Inferior parietal cortex (tissue), 1 donor: ENCODE measurements at regions not wholly inside any gene's neighbourhood (a gene's known extent, or its start where the extent isn't known, plus 50 kb on each side); places are given as distances from the start of the nearest gene placed in this dataset.

Source experiments
- DNase-seq: peaks from one replicate; pipeline ENCODE4 v3.0.0-alpha.2; 2016; ENCODE audit errors: extremely low spot score

DNA sequence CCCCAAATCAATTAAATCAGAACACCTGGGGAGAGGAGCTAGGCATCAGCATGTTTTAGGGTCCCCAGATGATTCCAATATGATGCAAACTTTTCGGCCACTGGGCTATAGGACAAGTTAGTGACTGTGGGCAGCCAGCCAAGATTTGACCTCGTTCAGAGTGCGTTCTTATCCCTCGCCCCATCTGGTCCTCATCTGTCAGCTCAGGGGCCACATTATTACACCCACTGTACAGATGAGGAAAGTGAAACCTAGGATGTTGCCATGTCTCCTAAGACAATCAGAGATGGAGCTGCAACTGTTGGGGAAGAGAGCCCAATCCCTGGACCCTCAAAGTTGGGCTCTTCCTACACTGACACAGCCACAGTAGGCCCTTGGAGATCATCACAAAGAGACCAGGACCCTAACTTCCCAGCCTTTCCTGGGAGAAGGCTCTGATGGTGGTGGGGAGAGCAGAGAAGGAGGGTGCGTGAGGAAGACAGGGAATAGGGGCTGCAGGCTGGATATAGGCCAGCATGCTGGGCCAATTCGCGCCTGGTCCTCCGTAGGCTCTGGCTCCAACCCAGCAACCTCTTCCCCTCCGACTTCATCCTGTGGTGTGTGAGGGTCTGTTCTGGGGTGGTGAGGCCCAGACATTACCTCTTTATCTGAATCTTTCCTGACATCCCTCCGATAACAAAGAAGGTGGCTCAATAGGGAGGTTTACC lies 109.4 kb upstream of the ZMIZ1 start:
- DNase-seq, result no peak

DNA sequence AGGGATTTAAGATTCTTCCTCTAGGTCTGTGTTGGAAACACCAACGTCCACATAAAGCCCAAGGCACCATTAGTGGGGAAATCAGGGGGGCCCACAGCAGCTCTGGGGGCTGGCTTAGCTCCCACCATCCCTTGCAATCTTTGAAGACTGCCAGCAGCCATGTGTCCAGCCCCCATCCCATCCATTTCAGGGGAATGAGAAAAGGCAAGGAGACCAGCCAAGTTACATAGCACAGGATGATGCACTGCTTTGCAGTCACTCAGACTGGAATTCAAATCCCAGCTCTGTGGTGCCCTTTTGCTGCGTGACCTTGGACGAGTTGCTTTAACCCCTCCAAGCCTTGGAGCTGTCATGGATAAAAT lies 108.9 kb upstream of the ZMIZ1 start:
- DNase-seq, result no peak

DNA sequence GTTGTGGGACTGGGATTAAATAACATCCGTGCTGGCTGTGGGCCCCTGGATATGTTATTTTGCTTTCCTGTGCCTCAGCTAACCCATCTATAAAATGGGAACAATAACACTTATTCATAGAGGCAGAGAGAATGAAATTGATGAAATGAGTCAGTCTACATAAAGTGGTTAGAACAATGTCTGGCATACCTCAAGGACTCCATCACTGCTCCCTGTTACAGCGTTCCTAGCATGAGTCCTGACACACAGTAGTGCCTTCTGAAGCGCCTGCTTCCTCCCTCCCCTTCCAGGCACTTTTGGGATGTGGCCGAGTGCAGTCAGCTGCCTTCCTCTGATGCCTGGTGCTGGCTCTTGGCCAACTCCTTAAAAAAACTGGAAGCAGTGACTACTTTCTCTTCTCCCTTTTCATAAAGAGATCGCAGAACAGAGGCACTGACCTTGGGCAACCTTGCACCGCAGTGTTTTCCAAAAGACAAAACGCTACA lies 108.4 kb upstream of the ZMIZ1 start:
- peak; percentile 65 for DNase-seq

DNA sequence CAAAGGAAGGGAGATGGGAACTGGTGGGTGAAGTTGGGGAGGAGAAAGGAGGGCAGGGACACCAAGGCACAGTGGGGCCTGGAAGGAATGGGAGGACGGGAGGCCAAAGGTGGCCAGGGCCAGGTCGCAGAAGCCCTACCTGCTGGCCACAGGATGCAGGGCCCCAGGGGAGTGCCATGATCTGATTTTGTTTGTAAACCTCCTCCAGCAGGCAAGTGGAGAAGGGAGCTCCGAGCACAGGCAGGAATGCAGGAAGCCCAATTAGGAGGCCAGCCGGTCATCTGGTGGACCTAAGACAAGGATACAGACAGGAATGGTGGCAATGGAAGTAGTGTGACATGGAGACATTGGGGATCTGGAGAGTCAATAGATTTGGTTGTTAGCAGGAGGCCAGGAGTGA lies 107.0 kb upstream of the ZMIZ1 start:
- no peak for DNase-seq

DNA sequence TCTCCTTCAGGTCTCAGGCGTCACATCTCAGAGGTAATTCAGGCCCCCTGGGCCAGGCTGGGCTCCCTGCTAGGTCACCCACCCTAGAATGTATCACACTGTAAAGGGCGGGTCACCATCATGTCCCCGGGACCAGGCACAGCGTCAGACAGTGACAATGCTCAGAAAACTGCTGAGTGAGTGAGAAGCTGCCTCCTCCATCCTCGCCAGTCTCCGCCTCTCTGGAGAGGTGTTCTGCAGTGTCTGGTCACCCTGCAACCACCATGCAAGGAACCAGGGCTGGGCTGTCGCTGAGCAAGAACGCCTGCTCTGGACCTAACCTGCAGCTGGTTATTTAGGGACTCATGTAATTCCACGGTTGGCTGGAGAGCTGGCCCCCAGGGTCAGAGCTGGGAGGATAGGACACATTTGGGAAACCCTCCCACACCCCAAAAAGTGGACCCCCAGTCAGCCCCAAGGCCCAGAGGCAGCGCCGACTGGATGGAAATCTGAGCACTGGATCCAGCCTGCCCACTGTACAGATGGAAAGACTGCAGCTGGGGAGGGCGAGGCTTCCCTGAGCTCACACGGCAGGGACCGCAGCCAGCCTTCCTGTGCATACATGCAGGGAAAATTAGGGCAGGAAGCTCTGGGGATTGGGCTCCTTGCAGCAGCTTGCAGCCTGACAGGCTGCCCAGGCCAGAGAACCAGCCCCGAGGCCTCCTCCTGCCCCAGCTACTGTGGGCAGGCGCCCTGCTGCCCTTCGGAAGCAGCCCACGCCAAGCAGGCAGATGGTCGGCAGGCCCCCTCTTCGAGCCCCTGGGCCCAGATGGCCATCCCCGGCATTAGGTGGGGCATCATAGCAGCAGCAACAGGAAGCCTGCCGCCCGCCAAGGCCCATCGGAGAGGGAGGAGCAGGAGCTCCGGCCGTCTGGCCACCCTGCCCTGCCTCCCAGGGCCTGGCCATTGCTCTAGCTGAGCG lies 105.4 kb upstream of the ZMIZ1 start:
- no peak for DNase-seq

DNA sequence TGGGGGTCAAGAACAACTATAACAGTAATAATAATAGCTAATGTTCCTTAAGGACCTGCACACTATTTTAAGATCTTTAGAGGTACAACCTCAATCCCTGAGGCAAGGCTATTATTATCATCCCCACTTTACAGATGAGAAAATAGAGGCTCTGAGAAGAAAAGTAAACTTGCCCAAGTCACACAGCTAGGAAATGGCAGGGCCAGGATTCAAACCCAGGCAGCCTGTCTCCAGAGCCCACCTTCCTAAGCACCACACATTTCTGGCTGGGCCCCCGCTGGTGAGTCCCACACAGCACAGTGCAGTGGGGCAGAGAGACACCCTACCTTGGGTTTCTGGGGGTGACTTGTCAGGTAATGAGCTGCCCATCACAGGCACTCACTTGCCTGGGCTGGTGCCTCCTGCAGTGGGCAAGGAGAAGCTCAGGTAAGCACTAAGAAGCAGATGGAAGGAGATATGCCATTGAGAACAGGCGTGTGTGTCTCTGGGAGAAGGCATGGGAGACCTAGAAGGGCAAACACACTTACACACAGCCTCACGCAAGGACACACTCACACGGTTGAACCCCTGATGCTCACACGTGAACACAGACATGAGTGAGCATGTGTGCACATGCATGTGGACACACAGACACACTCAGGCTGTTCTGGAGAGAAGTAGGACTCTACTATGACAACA lies 104.4 kb upstream of the ZMIZ1 start:
- DNase-seq, result no peak

DNA sequence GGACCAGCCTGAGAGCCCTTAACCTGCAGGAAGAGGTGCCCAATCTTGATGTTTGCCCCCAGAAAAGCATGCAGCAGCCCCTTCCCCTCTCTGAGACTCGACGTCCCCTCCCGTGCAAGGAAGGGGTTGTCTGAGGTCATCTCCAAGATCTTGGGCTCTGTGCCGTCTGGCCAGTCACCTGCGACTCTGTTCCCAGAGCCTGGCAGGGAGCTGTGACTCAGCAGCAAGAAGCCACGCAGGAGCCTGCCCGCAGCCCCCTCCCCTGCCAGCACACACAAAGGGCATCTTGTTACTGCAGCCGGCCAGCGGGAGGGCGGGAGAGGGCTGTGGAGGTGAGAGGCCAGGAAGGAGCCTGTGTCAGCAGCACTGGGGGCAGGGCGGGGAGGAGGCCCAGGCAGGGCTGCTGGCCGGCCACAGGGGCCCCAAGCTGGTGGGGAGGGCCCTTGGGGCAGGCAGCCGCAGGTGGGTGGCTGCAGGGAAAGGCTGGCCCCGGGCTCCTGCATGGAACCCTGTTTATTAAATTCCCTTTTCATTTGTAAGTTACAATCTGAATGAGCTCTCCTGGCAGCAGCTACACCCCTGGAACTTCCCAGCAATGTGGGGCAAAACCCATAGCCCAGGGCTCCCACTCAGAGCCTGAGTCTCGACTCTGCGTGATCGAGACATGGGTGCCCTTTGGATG lies 103.7 kb upstream of the ZMIZ1 start:
- DNase-seq, result peak; percentile 32

DNA sequence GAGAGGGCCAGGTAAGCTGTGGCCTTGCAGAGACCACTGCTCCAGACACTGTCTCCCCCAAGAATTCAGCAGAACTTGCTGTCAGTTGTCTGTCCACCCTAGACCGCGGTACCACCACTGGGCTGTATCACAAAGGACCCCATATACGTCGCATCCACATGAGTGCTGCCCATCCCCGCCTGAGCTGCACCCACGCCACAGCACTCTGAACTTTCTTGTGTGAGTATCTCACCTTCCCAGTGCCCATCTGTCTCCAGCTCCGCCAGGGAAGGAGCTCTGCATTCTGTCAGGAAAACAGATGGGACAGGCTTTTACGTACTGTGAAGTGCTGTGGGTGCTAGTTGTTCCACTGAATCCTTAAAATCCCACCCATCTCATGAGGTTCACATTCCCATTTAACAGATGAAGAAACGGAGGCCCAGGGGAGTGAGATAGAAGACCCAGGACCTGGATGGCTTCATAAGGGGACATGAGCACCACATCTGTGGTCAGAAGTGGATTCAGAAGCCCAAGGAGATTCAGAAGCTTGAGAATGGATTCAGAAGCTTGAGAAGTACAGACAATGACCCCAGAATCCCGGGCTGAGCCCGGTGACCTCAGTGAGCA lies 102.5 kb upstream of the ZMIZ1 start:
- DNase-seq, result no peak

DNA sequence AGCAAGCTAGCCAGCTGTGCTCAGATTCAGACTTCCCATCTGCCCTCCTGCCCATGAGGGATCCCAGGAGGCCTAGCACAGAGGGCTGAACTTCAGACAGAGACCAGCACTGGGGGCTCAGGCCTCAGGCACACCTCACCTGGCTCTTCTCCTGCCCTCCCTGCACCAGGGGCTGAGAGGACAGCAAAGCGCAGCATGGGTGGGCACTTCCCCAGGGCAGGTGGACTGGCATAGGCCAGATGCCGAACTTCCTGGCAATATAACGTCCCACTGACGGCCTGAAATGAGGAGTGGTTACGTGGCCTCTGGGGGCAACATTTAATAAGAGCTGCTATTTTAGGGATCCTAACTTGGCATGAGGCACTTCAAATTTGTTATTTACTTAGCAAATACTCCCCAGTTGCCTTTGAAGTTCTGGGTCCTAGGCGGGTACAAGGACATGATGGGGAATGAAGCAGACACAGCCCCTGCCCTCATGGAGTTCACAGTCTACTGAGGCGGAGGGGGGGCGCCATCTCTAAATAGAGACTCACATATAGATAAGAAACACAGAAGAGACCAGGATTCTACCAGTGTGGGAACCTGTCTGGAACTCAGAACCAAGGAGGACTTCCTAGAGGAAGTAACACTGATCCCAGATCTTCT lies 101.8 kb upstream of the ZMIZ1 start:
- no peak for DNase-seq

DNA sequence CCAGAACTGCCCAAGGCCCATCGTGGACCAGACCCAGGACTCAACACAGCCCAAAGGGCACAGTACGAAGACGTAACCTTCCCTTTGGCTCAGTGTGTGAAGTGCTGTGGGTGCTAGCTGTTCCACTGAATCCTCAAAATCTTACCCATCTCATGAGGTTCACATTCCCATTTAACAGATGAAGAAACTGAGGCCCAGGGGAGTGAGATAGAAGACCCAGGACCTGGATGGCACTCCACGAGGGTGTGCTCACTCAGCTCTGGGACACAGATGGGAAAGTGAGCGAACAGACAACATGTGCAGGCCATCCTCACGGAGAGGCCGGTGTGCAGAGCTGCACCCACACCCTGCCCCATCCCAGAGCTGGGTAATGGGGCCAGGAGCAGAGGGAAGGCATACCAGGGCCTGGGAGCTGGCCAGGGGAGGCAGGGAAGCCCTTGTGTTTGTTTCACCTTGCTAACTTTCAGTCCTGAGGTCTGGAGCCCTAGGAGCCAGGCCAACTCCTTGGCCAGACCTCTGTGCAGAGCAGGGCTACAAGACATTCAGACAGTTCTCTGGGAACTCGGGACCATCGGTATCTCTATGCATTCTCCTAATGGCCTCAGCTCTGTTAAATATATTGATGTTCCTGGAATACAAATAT lies 100.3 kb upstream of the ZMIZ1 start:
- no peak for DNase-seq

DNA sequence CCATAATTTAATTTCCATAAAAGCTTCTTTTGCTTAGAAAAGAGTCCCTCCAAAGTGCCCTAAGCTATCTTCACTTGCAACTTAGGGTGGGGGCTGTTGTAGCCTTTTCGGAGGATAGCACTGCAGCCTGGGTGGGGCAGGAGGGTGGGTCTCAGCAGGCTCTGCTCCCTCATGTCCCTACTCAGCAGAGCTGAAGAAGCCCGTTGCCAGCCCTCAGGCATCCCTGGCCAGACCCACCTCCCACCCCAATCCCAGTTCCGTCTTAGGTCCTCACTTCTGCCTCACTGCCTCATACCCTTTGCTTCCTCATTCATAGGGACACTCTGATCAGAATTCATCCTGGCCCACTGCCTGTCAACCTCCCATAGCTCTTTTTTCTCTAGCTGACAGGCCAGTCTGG lies 99.8 kb upstream of the ZMIZ1 start:
- no peak for DNase-seq

DNA sequence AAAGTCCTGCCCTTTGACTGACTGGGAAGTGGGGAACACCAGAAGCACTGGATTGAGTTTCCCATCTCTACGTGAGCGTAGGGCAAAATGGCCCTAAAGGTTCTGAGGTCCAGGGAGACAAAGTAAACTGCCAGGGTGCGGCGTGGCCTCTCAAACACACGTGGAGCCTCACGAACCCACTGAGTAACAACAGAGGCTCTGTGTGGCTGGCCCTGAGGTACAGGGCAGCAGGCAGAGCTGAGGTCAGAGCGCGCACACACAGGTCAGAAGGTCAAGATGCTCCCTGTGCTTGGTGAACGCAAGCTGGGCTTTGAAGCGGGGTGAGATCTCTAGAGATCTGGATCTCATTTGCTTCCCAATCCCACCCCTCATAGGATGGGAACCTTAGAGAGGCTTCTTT lies 99.0 kb upstream of the ZMIZ1 start:
- no peak for DNase-seq

DNA sequence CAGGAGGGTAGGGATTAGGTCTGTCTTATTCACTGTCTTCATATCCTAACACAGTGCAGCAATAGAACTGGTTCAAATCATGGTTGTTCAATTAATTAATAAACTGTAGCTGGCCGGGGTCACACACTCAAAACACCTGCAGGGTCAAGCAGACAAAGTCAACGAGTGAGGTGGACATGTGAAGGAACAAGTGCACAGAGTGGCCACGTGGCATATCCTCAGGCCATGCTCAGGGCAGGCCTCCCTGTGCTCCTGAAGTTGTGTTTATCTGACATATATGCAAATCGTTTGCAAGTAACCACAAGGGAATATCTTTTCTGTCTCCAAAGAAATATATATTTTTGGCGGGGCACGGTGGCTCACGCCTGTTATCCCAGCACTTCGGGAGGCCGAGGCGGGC lies 98.5 kb upstream of the ZMIZ1 start:
- DNase-seq, result no peak

DNA sequence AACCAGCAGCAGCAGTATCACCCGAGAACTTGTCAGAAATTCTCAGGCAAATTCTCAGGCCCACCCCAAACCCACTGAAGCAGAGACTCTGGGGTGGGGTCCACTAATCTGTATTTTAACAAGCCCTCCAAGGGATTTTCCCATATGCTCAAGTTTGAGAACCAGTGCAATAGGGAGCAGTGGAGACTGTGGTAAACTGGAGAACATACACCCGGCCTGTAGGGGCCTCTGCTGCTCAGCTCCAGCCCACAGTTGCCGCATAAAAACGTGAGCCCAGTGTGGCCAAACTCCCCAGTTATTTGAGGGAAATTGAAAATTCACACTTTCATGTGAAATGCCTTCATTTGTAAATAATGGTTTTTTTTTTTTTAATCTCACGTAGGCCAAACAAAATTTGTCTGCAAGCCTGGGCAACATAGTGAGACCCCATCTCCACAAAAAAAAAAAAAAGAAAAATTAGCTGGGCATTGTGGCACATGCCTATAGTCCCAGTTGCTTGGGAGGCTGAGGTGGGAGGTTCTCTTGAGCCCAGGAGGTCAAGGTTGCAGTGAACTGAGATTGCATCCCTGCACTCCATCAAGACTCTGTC lies 97.6 kb upstream of the ZMIZ1 start:
- no peak for DNase-seq

DNA sequence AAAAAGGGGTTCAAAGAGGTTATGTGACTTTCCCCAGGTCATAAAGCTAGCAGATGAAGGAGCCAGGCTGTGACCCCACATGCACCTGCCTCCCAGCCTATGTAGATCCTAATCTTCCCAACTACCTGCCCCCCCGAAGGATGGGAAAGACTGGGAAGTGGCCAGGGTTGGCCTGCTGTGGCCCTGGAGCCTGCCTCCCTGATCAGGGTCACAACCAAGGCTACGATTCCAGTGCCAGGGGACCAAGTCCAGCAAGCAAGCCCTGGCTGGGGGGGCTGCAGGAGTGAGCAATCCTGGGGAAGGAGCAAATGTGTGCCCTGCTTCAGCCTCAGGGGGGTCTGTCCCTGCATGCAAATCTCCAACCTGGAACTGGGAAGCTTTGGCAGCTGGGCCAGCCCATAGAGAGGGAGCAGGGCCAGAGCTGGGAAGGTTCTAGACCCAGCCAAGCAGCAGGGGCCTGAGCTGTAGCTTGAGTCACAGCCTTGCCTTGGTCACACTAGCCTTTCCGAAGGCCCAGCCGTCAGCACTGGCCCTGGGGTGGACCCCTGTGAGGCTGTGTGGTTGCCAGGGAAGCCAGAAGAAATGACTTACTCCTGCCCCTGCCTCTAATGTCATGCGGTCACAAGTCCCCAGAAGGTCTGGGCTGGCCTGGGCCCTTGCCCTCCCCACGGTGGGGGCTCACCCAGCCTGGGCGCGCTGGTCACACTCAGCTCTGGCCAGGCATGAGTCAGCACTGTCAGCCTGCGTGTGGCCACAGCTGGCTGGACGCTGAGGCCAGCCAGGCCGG lies 96.4 kb upstream of the ZMIZ1 start:
- DNase-seq, result peak; percentile 77

DNA sequence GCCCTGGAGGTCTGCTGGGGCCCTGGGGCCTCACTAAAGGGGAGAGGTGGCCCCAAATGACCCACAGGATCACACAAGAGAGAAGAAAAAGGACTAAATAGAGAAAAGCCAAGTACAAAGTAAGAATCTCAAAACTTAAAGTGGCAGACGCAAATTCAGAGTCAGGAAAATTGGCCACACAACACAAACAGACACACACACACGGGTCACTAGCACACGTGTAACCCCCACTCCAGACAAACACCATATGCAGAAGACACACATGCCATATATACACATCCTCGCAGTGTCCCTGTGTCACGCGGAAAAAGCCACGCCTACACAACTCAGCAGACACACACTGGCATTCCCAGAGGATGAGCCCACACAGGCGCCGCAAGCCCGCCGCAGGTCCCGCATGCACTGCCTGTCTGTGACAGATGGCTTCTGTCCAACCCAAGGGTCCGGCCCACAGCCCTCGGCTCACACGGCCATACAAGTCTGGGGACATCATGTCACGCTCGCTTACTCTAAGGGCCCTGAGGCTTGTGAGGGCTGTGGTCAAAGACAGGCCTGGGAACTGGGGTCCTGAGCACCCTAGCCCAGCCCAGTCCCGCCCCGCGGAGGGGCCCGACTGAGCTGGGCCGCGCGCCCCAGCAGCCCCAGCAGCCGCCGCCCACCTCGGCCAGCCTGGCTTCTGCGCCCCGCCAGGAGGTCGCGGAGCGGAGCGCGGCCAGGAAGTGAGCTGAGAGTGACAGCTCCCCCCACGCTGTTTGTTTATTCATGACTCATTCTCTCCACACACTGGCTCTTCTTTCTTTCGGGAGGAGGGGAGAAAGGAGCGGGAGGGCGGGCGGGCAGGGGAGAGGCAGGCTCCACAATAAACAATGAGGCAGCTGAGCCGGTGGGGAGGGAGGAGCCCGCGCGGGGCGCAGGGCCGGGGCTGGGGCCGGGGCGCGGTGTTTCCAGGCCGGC lies 95.5 kb upstream of the ZMIZ1 start:
- peak; percentile 88 for DNase-seq

DNA sequence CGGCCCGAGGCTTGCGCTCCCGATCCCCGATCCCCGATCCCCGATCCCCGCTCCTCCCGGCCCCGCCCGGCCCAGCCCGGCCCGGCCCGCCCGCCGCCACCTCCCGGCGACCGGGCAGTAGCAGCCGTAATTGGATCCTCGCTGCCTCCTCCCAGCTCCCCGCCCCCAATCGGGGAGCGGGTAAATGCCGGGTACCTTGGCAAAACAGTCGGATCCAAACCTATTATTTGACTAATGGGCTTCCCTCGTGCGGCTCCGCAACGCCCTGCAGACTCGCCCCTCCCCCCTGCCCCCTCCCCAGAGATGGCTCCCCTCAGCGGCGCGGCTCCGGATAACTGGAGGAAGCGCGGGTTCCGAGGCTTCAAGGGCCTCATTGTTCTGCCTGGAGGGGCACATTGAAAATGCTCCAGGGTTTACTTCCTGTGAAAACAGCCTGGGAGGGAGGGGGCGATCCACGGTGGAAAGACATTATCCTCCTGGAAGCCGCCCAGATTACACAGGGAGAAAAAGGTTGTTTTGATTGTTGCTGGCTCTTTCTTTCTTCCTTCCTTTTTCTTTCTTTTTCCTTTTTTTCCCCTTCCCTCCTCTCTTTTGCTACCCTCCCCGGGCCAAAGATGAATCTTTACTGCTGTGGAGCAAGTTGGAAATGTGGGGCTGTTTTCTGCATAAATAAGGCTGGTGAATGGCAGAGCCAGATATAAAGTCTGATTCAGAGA lies 94.7 kb upstream of the ZMIZ1 start:
- DNase-seq, result peak; percentile 82
